Adrenal gland (tissue), 9 donors: ENCODE measurements at regions not wholly inside any gene's neighbourhood (a gene's known extent, or its start where the extent isn't known, plus 50 kb on each side); places are given as distances from the start of the nearest gene placed in this dataset.

Source experiments
- DNase-seq, 7 donors: peaks; one replicate each; pipeline ENCODE4 v3.0.0-alpha.2; 2019 to 2020
- H3K27ac ChIP-seq, 5 donors: fragments of 200-600 bp; sonication (generic) in 4 of 5; 1 replicate in 3 of 5; 2 replicates in 2 of 5; pipeline versions ENCODE4 v1.5.1 to v1.8.0; 2016 to 2020; ENCODE audit warnings: mild to moderate bottlenecking in 1 of 5
- H3K27me3 ChIP-seq: fragments of 200-600 bp; 2 replicates; pipeline ENCODE4 v1.8.0; 2021
- H3K36me3 ChIP-seq, 2 donors: fragments of 200-600 bp; replicated peaks in 1 of 2; 1 replicate in 1 of 2; 2 replicates in 1 of 2; pipeline versions ENCODE4 v1.5.1 to v1.8.0; 2018 to 2022
- H3K4me1 ChIP-seq, 2 donors: fragments of 200-600 bp; replicated peaks in 1 of 2; 1 replicate in 1 of 2; 2 replicates in 1 of 2; pipeline versions ENCODE4 v1.5.1 to v1.8.0; 2018 to 2021
- H3K4me3 ChIP-seq, 4 donors: fragments of 200-600 bp; sonication (generic) in 3 of 4; one replicate each; pipeline ENCODE4 v1.5.1; 2016 to 2018
- H3K9me3 ChIP-seq, 3 donors: fragments of 200-600 bp; sonication (generic) in 1 of 3; replicated peaks in 1 of 3; 1 replicate in 2 of 3; 2 replicates in 1 of 3; pipeline versions ENCODE4 v1.5.1 to v1.8.0; 2016 to 2021
- POLR2A ChIP-seq, 2 donors: fragments of 450-650 bp; IDR thresholded peaks; one replicate each; pipeline ENCODE4 v1.6.1; 2017; ENCODE audit warnings: antibody characterized with exemption in 2 of 2, mild to moderate bottlenecking in 2 of 2, moderate library complexity in 1 of 2
- WGBS, 4 donors: extraction: QIAGEN DNeasy Blood & Tissue Kit in 2 of 4; methylation state at CpG; one replicate each; pipeline versions ENCODE4 v1.1.5 to v1.1.7; 2013 to 2017; 5-methylcytosine and 5-hydroxymethylcytosine counted together
- intact Hi-C, 2 donors: fragments of 100-400 bp; cut with DNase I; formaldehyde crosslinking; loops; one replicate each; pipeline versions ENCODE4 v1.14.1 to v1.15.0; 2022 to 2023
- TF ChIP-seq, protein P1 (sequence below), 6 experiments: fragments of 450-650 bp in 4 of 6; fragments of 200-600 bp in 2 of 6; sonication (generic) in 1 of 6; IDR thresholded peaks; 1 replicate in 5 of 6; 2 replicates in 1 of 6; pipeline versions ENCODE4 v1.5.1 to v1.8.0; 2016 to 2021; ENCODE audit warnings: antibody characterized with exemption in 6 of 6, mild to moderate bottlenecking in 2 of 6, moderate library complexity in 1 of 6
- donor health status: healthy with polysubstance abuse.
- donor health status: Bipolar disorder and iron deficiency.
- donor health status: DM: yes; HTN: yes; CAD: no.
- donor health status: DM: no; HTN: no; CAD: no.
- donor health status: DM: no; HTN: no; CAD: no.

DNA sequence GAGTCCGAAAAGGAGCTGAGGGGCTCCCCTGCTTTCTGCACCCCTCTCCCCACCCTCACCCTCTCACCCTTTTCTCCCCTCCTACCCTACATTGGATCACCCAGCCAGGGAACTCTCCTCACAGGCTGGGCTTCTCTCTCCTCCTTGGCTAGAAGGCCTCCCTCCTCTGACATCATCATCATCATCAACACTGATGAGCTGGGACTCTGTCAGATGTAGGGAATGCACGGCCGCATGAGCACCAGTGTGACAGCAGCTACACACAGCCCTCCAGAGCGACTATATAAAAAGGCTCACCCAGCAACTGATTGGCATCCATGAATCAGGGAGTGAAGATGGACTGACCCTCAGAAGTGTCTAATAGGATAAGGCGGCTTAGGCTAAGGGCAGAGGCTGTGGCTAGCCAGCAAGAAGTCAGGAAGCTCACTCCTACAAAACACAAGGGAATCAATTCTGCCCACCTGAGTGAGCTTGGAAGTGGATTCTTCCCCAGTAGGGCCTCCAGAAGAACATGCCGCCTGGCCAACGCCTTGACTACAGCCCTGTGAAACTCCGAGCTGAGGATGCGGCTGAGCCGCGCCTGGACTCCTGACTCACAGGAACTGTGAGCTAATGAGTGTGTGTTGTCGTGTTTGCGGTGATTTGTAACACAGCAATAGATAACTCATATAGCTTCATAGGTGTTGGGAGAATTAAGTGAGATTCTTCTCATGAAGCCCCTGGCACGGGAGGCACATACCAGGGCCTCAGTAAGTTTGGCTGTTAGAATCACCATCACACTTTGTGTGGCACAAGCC, 147.6 kb downstream of the FAM43A start:
- TF ChIP-seq POLR2A (IDR thresholded peaks at IDR 0.05) = no peak
- TF ChIP-seq, protein P1, sequence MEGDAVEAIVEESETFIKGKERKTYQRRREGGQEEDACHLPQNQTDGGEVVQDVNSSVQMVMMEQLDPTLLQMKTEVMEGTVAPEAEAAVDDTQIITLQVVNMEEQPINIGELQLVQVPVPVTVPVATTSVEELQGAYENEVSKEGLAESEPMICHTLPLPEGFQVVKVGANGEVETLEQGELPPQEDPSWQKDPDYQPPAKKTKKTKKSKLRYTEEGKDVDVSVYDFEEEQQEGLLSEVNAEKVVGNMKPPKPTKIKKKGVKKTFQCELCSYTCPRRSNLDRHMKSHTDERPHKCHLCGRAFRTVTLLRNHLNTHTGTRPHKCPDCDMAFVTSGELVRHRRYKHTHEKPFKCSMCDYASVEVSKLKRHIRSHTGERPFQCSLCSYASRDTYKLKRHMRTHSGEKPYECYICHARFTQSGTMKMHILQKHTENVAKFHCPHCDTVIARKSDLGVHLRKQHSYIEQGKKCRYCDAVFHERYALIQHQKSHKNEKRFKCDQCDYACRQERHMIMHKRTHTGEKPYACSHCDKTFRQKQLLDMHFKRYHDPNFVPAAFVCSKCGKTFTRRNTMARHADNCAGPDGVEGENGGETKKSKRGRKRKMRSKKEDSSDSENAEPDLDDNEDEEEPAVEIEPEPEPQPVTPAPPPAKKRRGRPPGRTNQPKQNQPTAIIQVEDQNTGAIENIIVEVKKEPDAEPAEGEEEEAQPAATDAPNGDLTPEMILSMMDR (IDR thresholded peaks at IDR 0.05) = no peak
- no peaks in the 10 kb centered on the region for H3K4me1 ChIP-seq
- intact Hi-C loops = no loop called here
- H3K9me3 ChIP-seq = no peaks in the 10 kb centered on the region
- H3K27me3 ChIP-seq = no peaks in the 10 kb centered on the region
- H3K27ac ChIP-seq = no peak overlapping the region
- no peak for DNase-seq
- H3K36me3 ChIP-seq = no peaks in the 10 kb centered on the region
- WGBS, 4 donors = 92 to 96% (median 94%) methylated on average over 14 of the region's 14 CpGs
- H3K4me3 ChIP-seq = no peak overlapping the region

DNA sequence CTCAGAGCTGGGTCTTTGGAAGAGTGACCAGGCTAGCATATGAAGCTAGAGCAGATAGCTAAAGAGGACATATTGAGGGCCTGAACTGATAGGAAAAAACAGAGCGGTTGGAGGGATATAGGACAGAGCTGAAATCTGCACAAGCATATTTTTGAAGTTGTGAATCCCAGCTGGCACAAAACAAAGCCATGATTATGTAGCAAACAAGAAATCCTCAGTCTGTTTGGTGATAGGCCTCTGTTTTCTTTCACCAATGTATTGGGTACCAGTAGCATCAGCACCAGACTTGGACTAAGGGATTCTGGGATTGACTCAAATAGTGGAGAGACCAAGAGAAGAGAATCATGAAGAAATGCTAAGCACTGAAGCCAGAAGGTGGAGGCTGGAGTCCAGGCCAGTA, 151.0 kb downstream of the FAM43A start:
- TF ChIP-seq, protein P1 (IDR thresholded peaks at IDR 0.05) = no peak
- no peak for TF ChIP-seq POLR2A (IDR thresholded peaks at IDR 0.05)
- intact Hi-C loops = no loop called here
- H3K4me3 ChIP-seq = no peak overlapping the region
- H3K27ac ChIP-seq = no peak overlapping the region
- WGBS, 4 donors = 88 to 100% (median 93%) methylated on average over 1 of the region's 1 CpG
- no peaks in the 10 kb centered on the region for H3K27me3 ChIP-seq
- H3K4me1 ChIP-seq = peaks cover 0 to 11% of the 10 kb centered on the region in 2 donors
- no peak for DNase-seq
- no peaks in the 10 kb centered on the region for H3K36me3 ChIP-seq
- H3K9me3 ChIP-seq = no peaks in the 10 kb centered on the region

DNA sequence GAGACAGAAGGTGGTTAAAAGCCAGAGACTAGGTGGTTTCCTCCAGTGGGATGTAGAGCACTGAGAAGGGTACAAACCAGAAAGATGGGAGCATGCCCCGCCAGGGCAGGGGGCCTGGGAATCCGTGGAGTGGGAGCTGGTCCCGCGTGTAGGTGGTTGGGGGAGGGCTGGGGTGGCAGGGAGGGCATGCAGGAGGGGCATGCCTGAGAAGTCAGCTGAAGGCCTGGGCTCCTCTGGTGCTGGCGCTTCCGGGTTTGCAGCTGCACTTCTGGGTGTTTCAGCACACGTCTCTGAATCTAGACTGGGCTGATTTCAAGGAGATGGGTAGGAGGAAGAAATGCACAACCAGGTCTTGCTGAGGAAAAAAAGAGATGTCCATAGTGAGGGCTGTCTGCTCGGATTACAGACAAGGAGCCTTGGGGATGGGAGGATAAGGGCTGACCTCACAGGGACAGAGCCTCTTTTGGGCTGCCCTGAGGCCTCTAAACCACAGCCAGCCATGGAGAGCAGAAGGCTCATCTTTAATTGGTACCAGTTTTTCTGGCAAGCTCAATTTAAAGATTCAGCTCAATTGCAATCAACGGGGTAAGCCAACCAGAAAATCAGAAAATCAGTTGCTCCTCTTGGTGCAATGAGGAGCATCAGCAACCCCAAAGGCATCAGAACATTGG, 151.9 kb downstream of the FAM43A start:
- intact Hi-C loops = no loop called here
- Histone ChIP-seq H3K4me1 (peaks cover 0 to 11% of the 10 kb centered on the region in 2 donors), H3K4me3 (no peak overlapping the region), H3K9me3 (no peaks in the 10 kb centered on the region), H3K27ac (no peak overlapping the region), H3K27me3 (no peaks in the 10 kb centered on the region), H3K36me3 (no peaks in the 10 kb centered on the region)
- TF ChIP-seq POLR2A (IDR thresholded peaks at IDR 0.05) = no peak
- TF ChIP-seq, protein P1 (IDR thresholded peaks at IDR 0.05) = no peak
- no peak for DNase-seq
- WGBS, 4 donors = 85 to 92% (median 89%) methylated on average over 9 of the region's 9 CpGs

DNA sequence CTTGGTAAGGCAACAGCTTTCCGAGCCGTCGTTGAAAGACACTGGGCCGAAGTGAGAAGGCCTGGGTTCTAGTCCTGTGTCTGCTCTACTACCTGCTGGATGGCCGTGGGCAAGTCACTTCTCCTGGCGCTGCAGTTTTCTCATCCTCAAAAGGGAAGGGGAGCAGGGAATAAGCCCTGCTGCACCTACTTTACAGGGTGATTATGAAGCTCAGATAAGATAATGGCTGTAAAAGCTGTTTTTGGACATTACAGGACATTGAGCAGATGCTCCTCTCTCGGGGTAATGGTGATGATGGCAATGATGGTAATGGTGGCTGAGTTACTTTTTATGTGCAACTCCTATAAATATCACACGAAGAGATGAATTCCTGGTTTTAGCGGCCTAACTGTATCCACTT, 152.6 kb downstream of the FAM43A start:
- intact Hi-C loops = no loop called here
- Histone ChIP-seq H3K27ac (no peak overlapping the region), H3K36me3 (no peaks in the 10 kb centered on the region), H3K4me3 (no peak overlapping the region), H3K4me1 (peaks cover 0 to 11% of the 10 kb centered on the region in 2 donors), H3K9me3 (no peaks in the 10 kb centered on the region), H3K27me3 (no peaks in the 10 kb centered on the region)
- 89 to 94% (median 92%) methylated on average over 9 of the region's 9 CpGs for WGBS, 4 donors
- TF ChIP-seq, protein P1 (IDR thresholded peaks at IDR 0.05) = no peak
- no peak for TF ChIP-seq POLR2A (IDR thresholded peaks at IDR 0.05)
- DNase-seq = no peak
